Fibroblast of lung (primary cell): ENCODE measurements at regions not wholly inside any gene's neighbourhood (a gene's known extent, or its start where the extent isn't known, plus 50 kb on each side); places are given as distances from the start of the nearest gene placed in this dataset.
"Not testable (repeated sequence)": the region's sequence is repeated elsewhere in the genome, so short reads cannot be mapped to it uniquely, and the experiment has no call there.

Source experiments
- DNase-seq, 2 donors: peaks; one replicate each; pipeline versions ENCODE4 v3.0.0 to v3.0.0-alpha.2; 2010; ENCODE audit warnings: low read depth in 2 of 2
- H2AFZ ChIP-seq: 2 replicates; pipeline ENCODE4 v1.5.1; 2012; ENCODE audit warnings: low read length, control low read depth, inconsistent platforms
- H3K27ac ChIP-seq: 2 replicates; pipeline ENCODE4 v1.5.1; 2011; ENCODE audit warnings: low read length, control low read depth; ENCODE audit not compliant: insufficient read depth
- H3K27me3 ChIP-seq: 2 replicates; pipeline ENCODE4 v1.5.1; 2011; ENCODE audit warnings: mild to moderate bottlenecking, low read length; ENCODE audit not compliant: control insufficient read depth, insufficient read depth
- H3K36me3 ChIP-seq: 2 replicates; pipeline ENCODE4 v1.5.1; 2011; ENCODE audit warnings: low read length; ENCODE audit not compliant: control insufficient read depth, insufficient read depth
- H3K4me1 ChIP-seq: 2 replicates; pipeline ENCODE4 v1.5.1; 2011; ENCODE audit warnings: low read length; ENCODE audit not compliant: control insufficient read depth, insufficient read depth; ENCODE audit errors: extremely low read depth
- H3K4me2 ChIP-seq: 2 replicates; pipeline ENCODE4 v1.5.1; 2011; ENCODE audit warnings: low read length, control low read depth; ENCODE audit not compliant: insufficient read depth; ENCODE audit errors: extremely low read depth
- H3K4me3 ChIP-seq, 4 experiments: fragments of 200-600 bp in 1 of 4; sonication (generic) in 1 of 4; replicated peaks in 1 of 4; 2 replicates each; pipeline ENCODE4 v1.5.1; 2011 to 2016; ENCODE audit warnings: low read length in 4 of 4, low read depth in 3 of 4, mild to moderate bottlenecking in 3 of 4, control low read depth in 2 of 4, inconsistent platforms in 1 of 4, mixed read lengths in 1 of 4; ENCODE audit not compliant: insufficient read depth in 1 of 4; ENCODE audit errors: control extremely low read depth in 1 of 4
- H3K79me2 ChIP-seq: 2 replicates; pipeline ENCODE4 v1.5.1; 2012; ENCODE audit warnings: mild to moderate bottlenecking, low read length, inconsistent platforms; ENCODE audit not compliant: control insufficient read depth, insufficient read depth
- H3K9ac ChIP-seq: 2 replicates; pipeline ENCODE4 v1.5.1; 2011; ENCODE audit warnings: mild to moderate bottlenecking, low read length, control low read depth; ENCODE audit not compliant: insufficient read depth
- H3K9me3 ChIP-seq: 2 replicates; pipeline ENCODE4 v1.5.1; 2012; ENCODE audit warnings: low read depth, low read length; ENCODE audit not compliant: control insufficient read depth, insufficient read depth
- H4K20me1 ChIP-seq: 2 replicates; pipeline ENCODE4 v1.5.1; 2011; ENCODE audit warnings: low read length; ENCODE audit not compliant: control insufficient read depth, insufficient read depth; ENCODE audit errors: extremely low read depth
- EZH2 ChIP-seq: IDR thresholded peaks from 2 replicates; pipeline ENCODE4 v1.5.1; 2012; ENCODE audit warnings: low read length, control low read depth, mild to moderate bottlenecking; ENCODE audit errors: missing control alignments
- TF ChIP-seq, protein P1 (sequence below), 2 donors: IDR thresholded peaks in 1 of 2; conservative IDR thresholded peaks in 1 of 2; 1 replicate in 1 of 2; 2 replicates in 1 of 2; pipeline ENCODE4 v1.5.1; 2011 to 2012; ENCODE audit warnings: low read length in 2 of 2, control low read depth in 1 of 2, inconsistent platforms in 1 of 2, low read depth in 1 of 2, mild to moderate bottlenecking in 1 of 2

GRCh38 chr4:56146956-56147355 lies 198.2 kb downstream of the CEP135 start:
- H3K79me2 ChIP-seq = no peaks in the 10 kb centered on the region
- H3K9ac ChIP-seq = no peak overlapping the region
- no peak overlapping the region for H3K27ac ChIP-seq
- no peaks in the 10 kb centered on the region for H3K4me1 ChIP-seq
- no peak for TF ChIP-seq EZH2
- TF ChIP-seq, protein P1, sequence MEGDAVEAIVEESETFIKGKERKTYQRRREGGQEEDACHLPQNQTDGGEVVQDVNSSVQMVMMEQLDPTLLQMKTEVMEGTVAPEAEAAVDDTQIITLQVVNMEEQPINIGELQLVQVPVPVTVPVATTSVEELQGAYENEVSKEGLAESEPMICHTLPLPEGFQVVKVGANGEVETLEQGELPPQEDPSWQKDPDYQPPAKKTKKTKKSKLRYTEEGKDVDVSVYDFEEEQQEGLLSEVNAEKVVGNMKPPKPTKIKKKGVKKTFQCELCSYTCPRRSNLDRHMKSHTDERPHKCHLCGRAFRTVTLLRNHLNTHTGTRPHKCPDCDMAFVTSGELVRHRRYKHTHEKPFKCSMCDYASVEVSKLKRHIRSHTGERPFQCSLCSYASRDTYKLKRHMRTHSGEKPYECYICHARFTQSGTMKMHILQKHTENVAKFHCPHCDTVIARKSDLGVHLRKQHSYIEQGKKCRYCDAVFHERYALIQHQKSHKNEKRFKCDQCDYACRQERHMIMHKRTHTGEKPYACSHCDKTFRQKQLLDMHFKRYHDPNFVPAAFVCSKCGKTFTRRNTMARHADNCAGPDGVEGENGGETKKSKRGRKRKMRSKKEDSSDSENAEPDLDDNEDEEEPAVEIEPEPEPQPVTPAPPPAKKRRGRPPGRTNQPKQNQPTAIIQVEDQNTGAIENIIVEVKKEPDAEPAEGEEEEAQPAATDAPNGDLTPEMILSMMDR (conservative IDR thresholded peaks at IDR 0.05 in 1 of 2, IDR thresholded peaks at IDR 0.05 in 1 of 2; ENCODE audit: low read depth in 1 of 2, low read length in 2 of 2) = no peak
- H3K36me3 ChIP-seq = no peaks in the 10 kb centered on the region
- H2AFZ ChIP-seq = no peak overlapping the region
- H3K27me3 ChIP-seq = no peaks in the 10 kb centered on the region
- H3K4me3 ChIP-seq = no peak overlapping the region
- H3K9me3 ChIP-seq = no peaks in the 10 kb centered on the region
- no peak for DNase-seq
- no peaks in the 10 kb centered on the region for H4K20me1 ChIP-seq
- H3K4me2 ChIP-seq = no peak overlapping the region

DNA sequence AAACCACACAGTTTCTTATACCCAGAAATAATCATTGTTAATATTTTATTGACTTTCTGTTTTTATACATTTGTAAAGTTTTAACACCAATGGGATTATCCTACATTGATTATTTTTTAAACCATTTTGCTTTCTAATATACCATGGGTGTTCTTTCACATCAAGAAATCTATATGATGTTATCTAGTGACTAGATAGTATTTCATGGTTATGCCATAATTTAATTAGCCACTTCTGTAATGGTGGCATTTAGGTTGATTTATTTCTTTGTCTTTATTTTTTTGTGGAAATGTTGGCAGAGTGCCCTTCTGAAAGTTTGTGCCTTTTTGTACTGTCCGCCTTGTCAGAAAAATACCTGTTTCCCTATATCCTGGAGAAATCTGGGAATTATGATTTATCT lies 193.3 kb downstream of the CEP135 start:
- Histone ChIP-seq H3K27ac (no peak overlapping the region), H4K20me1 (no peaks in the 10 kb centered on the region), H3K79me2 (no peaks in the 10 kb centered on the region)

DNA sequence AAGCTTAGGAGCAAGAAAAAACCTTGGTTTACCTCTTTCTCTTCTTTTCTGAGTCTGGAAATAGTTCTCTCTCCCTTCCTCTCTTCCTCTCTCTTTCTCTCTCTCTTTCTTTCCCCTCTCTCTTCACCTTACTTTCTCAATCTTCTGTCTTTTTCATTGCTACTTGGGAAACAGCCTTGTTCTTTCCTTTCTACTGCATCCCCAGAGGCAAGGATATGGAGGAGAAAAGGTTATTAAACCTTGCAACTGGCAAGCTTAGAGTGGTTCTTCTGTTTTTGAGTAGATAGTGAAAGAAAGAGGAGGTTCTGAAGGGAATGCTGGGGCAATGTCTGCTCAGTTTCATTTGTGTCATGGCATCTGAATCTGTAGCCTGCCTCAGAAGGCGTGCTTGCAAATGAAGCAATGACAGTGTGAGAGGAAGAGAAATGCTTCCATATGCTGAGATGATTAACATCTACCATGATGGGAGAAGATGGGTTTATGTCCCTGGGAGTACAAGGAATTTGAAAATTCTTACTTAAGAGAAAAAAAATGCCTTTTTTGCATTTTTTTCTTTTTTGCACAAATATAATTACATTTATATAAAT lies 190.6 kb downstream of the CEP135 start:
- Histone ChIP-seq H3K27ac (no peak overlapping the region), H3K36me3 (no peaks in the 10 kb centered on the region), H3K9ac (no peak overlapping the region), H3K9me3 (no peaks in the 10 kb centered on the region), H4K20me1 (no peaks in the 10 kb centered on the region), H3K27me3 (no peaks in the 10 kb centered on the region), H3K4me2 (no peak overlapping the region), H3K4me1 (no peaks in the 10 kb centered on the region), H2AFZ (no peak overlapping the region), H3K4me3 (no peak overlapping the region), H3K79me2 (no peaks in the 10 kb centered on the region)
- DNase-seq = no peak
- TF ChIP-seq, protein P1 (conservative IDR thresholded peaks at IDR 0.05 in 1 of 2, IDR thresholded peaks at IDR 0.05 in 1 of 2; ENCODE audit: low read depth in 1 of 2, low read length in 2 of 2) = no peak
- TF ChIP-seq EZH2 = no peak

More for the DNA sequence above, 193.3 kb downstream of the CEP135 start:
- no peaks in the 10 kb centered on the region for H3K36me3 ChIP-seq
- no peaks in the 10 kb centered on the region for H3K9me3 ChIP-seq
- no peak overlapping the region for H2AFZ ChIP-seq
- no peak overlapping the region for H3K9ac ChIP-seq
- H3K27me3 ChIP-seq = no peaks in the 10 kb centered on the region
- DNase-seq = no peak
- no peak overlapping the region for H3K4me2 ChIP-seq
- H3K4me1 ChIP-seq = no peaks in the 10 kb centered on the region
- TF ChIP-seq, protein P1 (conservative IDR thresholded peaks at IDR 0.05 in 1 of 2, IDR thresholded peaks at IDR 0.05 in 1 of 2; ENCODE audit: low read depth in 1 of 2, low read length in 2 of 2) = no peak
- no peak for TF ChIP-seq EZH2
- H3K4me3 ChIP-seq = no peak overlapping the region

DNA sequence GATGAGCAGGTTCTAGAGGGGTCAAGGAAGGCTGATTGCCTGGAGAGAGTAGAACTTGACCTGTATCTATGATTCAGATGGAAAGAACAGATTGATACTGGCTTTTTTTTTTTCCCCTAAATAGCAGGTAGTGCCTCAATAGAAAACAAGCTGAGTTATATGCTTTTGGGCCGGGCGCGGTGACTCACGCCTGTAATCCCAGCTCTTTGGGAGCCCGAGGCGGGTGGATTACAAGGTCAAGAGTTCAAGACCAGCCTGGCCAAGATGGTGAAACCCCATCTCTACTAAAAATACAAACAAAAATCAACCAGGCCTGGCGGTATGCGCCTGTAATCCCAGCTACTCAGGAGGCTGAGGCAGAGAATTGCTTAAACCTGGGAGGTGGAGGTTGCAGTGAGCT lies 186.1 kb downstream of the CEP135 start:
- not testable (repeated sequence) for H3K79me2 ChIP-seq, DNase-seq, H3K27me3 ChIP-seq, H3K4me1 ChIP-seq, H3K4me2 ChIP-seq, H3K9me3 ChIP-seq, H3K4me3 ChIP-seq, H3K27ac ChIP-seq, H3K36me3 ChIP-seq, H4K20me1 ChIP-seq, H2AFZ ChIP-seq, H3K9ac ChIP-seq
